Neural crest cell (in vitro differentiated cells): ENCODE measurements at regions not wholly inside any gene's neighbourhood (a gene's known extent, or its start where the extent isn't known, plus 50 kb on each side); places are given as distances from the start of the nearest gene placed in this dataset.

Source experiments
- DNase-seq: peaks from one replicate; pipeline ENCODE4 v3.0.0; 2021; ENCODE audit warnings: low read depth, mixed read lengths, low spot score
- H3K27ac Mint-ChIP-seq: one replicate; pipeline ENCODE4 v1.8.0; 2021; ENCODE audit warnings: mild to moderate bottlenecking, mixed read lengths; ENCODE audit not compliant: unreplicated experiment
- H3K27me3 Mint-ChIP-seq: 2 replicates; pipeline ENCODE4 v1.8.0; 2021; ENCODE audit warnings: low read depth, mild to moderate bottlenecking, mixed read lengths
- H3K36me3 Mint-ChIP-seq: 2 replicates; pipeline ENCODE4 v1.8.0; 2021; ENCODE audit warnings: low read depth, mild to moderate bottlenecking, mixed read lengths
- H3K4me1 Mint-ChIP-seq: 2 replicates; pipeline ENCODE4 v1.8.0; 2021; ENCODE audit warnings: mixed read lengths
- H3K4me3 Mint-ChIP-seq: one replicate; pipeline ENCODE4 v1.8.0; 2021; ENCODE audit warnings: mild to moderate bottlenecking, mixed read lengths
- H3K9me3 Mint-ChIP-seq: 2 replicates; pipeline ENCODE4 v1.8.0; 2021; ENCODE audit warnings: mixed read lengths
- TF ChIP-seq, protein P1 (sequence below): fragments of 200-600 bp; sonication (generic); conservative IDR thresholded peaks from 2 replicates; pipeline ENCODE4 v1.5.0; 2021; ENCODE audit warnings: antibody characterized with exemption, mild to moderate bottlenecking

DNA sequence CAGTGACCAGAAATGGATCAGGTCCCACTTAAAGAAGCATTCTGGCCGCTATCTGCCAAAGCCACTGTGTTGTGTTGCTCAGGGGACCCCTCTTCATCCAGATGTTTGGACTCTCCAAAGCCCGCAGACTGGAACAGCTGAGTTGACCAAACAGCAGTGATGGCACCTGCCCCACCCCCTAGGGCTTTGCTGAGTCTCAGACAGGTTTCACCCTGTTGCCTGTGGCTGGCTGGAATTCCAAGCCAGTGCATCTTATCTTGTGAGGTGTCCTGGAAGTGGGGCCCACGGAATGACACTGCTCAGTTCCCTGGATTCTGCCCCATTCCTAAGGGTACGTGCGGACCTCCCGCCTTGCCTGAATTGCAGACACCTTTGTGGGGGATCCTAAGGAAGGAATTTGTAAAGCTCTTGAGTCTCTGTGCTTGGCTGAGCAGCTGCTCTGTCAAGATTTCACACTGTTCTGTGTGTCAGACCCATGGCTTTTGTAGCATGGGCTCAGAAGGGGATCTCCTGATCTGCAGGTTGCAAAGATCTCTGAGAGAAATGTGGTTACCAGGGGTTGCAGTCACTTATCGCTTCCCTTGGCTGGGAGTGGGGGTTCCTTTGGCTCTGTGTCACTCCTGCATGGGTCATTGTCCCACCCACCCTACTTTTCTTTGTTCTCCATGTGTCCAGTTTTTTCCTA lies 1707.9 kb upstream of the PCDH10 start:
- TF ChIP-seq, protein P1, sequence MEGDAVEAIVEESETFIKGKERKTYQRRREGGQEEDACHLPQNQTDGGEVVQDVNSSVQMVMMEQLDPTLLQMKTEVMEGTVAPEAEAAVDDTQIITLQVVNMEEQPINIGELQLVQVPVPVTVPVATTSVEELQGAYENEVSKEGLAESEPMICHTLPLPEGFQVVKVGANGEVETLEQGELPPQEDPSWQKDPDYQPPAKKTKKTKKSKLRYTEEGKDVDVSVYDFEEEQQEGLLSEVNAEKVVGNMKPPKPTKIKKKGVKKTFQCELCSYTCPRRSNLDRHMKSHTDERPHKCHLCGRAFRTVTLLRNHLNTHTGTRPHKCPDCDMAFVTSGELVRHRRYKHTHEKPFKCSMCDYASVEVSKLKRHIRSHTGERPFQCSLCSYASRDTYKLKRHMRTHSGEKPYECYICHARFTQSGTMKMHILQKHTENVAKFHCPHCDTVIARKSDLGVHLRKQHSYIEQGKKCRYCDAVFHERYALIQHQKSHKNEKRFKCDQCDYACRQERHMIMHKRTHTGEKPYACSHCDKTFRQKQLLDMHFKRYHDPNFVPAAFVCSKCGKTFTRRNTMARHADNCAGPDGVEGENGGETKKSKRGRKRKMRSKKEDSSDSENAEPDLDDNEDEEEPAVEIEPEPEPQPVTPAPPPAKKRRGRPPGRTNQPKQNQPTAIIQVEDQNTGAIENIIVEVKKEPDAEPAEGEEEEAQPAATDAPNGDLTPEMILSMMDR: no peak
- DNase-seq: no peak
- no peak overlapping the region for H3K27ac Mint-ChIP-seq
- peaks cover 10% of the 10 kb centered on the region for H3K9me3 Mint-ChIP-seq
- no peaks in the 10 kb centered on the region for H3K36me3 Mint-ChIP-seq
- no peak overlapping the region for H3K4me3 Mint-ChIP-seq
- H3K4me1 Mint-ChIP-seq: no peaks in the 10 kb centered on the region
- no peaks in the 10 kb centered on the region for H3K27me3 Mint-ChIP-seq

DNA sequence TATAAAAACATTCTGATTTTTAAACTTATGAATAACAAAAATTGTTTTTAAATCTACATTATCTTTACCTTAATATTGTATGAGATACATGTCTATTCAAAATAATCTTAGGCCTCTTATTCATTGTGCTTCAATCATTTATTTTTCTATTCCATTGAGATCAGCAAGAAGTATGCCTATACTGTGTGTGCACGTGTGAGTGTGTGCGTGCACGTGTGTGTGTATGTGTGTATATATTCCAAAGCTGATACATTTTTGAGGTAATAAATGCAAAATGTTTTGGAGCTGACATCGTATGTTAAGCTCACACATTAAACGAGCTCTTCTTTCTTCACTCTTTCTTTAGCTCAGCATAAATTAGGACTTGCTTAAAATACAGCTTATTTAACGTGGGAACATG lies 1701.2 kb upstream of the PCDH10 start:
- H3K27me3 Mint-ChIP-seq: no peaks in the 10 kb centered on the region
- no peak overlapping the region for H3K27ac Mint-ChIP-seq
- no peaks in the 10 kb centered on the region for H3K36me3 Mint-ChIP-seq
- no peaks in the 10 kb centered on the region for H3K9me3 Mint-ChIP-seq
- H3K4me3 Mint-ChIP-seq: no peak overlapping the region
- TF ChIP-seq, protein P1: no peak
- H3K4me1 Mint-ChIP-seq: no peaks in the 10 kb centered on the region
- DNase-seq: no peak

DNA sequence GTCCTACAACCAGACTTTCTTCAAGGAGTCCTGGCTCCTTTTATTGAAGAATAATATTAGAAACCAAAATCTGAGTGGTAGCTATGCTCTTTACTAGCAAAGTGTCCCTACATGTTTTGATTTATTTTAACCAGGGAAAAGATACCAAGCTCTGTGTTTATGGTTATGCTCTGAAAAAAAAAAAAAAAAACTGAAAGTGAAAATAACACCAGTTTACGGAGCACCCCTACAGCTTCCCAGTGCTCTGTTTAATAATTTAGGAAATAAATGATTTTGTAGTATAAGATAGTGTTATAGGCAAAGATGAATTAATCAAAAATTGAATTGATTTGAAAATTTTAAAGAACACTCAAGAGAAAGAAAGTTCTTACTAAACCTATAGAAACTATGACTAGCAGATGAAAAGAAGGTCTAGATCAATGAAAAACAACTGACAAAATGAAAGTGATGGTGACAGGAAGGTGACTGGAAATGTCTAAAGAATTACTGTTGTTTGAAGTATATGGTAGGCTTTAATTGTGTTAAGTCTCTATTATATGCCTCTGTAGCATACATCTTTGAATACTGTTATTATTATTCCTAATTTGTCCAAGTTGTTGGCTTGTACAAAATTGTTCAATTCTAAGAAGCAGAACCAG lies 1698.4 kb upstream of the PCDH10 start:
- no peaks in the 10 kb centered on the region for H3K9me3 Mint-ChIP-seq
- no peak for DNase-seq
- TF ChIP-seq, protein P1: no peak
- H3K4me1 Mint-ChIP-seq: no peaks in the 10 kb centered on the region
- H3K27ac Mint-ChIP-seq: no peak overlapping the region
- H3K27me3 Mint-ChIP-seq: no peaks in the 10 kb centered on the region
- H3K36me3 Mint-ChIP-seq: no peaks in the 10 kb centered on the region
- no peak overlapping the region for H3K4me3 Mint-ChIP-seq

DNA sequence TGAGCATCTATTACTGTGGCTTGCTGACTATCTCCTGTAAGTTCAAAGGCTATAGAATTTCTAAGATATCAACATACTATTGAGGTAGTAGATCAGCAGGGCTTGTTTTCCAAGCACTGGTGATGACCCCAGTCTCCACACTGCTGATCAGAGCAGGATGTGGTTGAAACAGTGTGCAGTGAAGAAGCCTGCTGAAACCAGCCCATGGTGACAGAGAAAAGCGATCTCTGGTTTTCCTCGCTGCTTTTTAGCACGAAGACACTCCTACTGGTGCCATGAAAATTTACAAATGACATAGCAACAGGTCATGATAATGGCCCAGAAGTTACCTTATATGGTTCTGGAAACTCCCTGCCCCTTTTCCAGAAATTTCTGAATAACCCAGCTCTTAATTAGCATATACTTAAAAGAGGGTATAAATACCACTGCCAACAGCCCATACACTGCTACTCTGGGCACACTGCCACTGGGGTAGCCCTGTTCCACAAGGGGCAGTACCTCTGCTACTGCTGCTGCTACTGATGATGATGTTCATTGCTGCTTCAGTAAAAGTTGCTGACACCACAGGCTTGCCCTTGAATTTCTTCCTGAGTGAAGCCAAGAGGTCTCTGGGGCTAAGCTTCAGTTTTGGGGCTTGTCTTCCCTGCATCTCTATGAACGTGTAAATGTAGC lies 1689.5 kb upstream of the PCDH10 start:
- TF ChIP-seq, protein P1: no peak
- no peaks in the 10 kb centered on the region for H3K4me1 Mint-ChIP-seq
- H3K36me3 Mint-ChIP-seq: no peaks in the 10 kb centered on the region
- H3K27me3 Mint-ChIP-seq: no peaks in the 10 kb centered on the region
- H3K9me3 Mint-ChIP-seq: peaks cover 3% of the 10 kb centered on the region
- DNase-seq: no peak
- H3K4me3 Mint-ChIP-seq: no peak overlapping the region
- H3K27ac Mint-ChIP-seq: no peak overlapping the region

DNA sequence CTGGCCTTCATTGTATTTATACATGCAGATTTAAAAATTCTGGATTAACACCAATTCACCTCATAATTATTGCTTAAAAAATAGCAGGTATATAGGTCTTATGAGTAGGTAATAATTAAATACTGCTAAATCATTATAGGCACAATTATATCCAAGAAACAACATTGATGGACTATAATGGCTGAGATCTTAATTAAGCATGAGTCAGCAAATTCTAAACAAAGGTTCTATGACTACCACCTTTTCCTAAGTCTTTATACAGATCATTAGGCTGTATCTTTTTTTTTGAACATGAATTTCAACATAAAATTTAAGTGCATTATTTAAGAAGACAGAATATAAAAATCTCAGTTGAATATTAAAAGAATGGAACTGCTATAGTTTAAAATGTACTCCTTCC lies 1678.7 kb upstream of the PCDH10 start:
- no peak overlapping the region for H3K27ac Mint-ChIP-seq
- H3K4me3 Mint-ChIP-seq: no peak overlapping the region
- no peaks in the 10 kb centered on the region for H3K4me1 Mint-ChIP-seq
- H3K9me3 Mint-ChIP-seq: peaks cover 4% of the 10 kb centered on the region
- H3K27me3 Mint-ChIP-seq: no peaks in the 10 kb centered on the region
- H3K36me3 Mint-ChIP-seq: peaks cover 5% of the 10 kb centered on the region
- TF ChIP-seq, protein P1: no peak
- no peak for DNase-seq
